ENCODE measurements at regions not wholly inside any gene's neighbourhood (a gene's known extent, or its start where the extent isn't known, plus 50 kb on each side); places are given as distances from the start of the nearest gene placed in this dataset.
"Not testable (repeated sequence)": the region's sequence is repeated elsewhere in the genome, so short reads cannot be mapped to it uniquely, and the experiment has no call there.

DNA sequence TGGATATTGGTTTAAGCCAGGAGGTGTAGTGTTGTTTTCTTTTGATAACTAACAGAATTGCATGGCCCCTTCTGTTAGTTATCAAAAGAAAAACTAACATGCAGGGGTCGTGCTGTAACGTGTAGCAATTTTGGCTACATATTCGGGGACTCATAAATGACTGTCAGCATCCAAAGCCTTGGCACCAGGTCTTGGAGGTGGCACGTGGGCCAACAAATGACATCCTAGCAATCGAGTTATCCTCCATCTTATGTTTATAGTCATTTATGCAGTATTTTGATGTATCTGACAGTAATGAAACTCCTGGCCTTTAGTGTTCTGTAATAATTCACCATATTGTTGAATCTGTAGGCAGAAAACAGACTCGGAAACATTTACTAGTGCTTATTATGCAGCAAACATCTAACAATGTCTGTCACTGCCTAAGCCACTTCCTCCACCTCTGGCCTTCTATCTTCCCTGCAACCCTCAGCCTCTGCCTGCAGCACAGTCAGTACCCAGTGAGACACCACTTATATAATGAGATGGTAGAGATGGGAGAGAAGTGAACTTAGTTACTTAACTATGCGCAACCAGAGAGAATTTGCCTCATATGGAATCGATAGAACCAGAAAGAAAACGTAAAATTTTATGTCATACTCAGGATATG lies 184.6 kb downstream of the AEBP2 start:
- Histone ChIP-seq H3F3A (ENCODE audit: low read depth) (no peaks in the 10 kb centered on the region), H3K36me3 (ENCODE audit: insufficient read depth, low read length) (no peaks in the 10 kb centered on the region), H3K4me3 (ENCODE audit: low read length, poor library complexity, severe bottlenecking) (no peak overlapping the region), H3K4me2 (ENCODE audit: low read depth, low read length, poor library complexity, severe bottlenecking) (no peak overlapping the region), H3K27me3 (ENCODE audit: insufficient read depth, low read length, poor library complexity, severe bottlenecking) (no peaks in the 10 kb centered on the region), H3K4me1 (ENCODE audit: insufficient read depth, low read length, poor library complexity, severe bottlenecking) (no peaks in the 10 kb centered on the region), H3K9ac (ENCODE audit: low read depth, low read length, poor library complexity, severe bottlenecking) (no peak overlapping the region), H3K9me3 (ENCODE audit: insufficient read depth, low read depth, low read length) (no peaks in the 10 kb centered on the region), H2AFZ (ENCODE audit: low read length) (no peak overlapping the region), H3K9me2 (replicated peaks; ENCODE audit: low read depth, low read length) (no peaks in the 10 kb centered on the region), H4K20me1 (ENCODE audit: insufficient read depth, low read length, poor library complexity, severe bottlenecking) (no peaks in the 10 kb centered on the region), H3K79me2 (ENCODE audit: insufficient read depth, low read length) (no peaks in the 10 kb centered on the region)
- TF ChIP-seq, protein P1, sequence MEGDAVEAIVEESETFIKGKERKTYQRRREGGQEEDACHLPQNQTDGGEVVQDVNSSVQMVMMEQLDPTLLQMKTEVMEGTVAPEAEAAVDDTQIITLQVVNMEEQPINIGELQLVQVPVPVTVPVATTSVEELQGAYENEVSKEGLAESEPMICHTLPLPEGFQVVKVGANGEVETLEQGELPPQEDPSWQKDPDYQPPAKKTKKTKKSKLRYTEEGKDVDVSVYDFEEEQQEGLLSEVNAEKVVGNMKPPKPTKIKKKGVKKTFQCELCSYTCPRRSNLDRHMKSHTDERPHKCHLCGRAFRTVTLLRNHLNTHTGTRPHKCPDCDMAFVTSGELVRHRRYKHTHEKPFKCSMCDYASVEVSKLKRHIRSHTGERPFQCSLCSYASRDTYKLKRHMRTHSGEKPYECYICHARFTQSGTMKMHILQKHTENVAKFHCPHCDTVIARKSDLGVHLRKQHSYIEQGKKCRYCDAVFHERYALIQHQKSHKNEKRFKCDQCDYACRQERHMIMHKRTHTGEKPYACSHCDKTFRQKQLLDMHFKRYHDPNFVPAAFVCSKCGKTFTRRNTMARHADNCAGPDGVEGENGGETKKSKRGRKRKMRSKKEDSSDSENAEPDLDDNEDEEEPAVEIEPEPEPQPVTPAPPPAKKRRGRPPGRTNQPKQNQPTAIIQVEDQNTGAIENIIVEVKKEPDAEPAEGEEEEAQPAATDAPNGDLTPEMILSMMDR (conservative IDR thresholded peaks at IDR 0.05; ENCODE audit: low read length) = no peak
- TF ChIP-seq EZH2phosphoT487 (IDR thresholded peaks at IDR 0.05; ENCODE audit: borderline replicate concordance) = no peak

DNA sequence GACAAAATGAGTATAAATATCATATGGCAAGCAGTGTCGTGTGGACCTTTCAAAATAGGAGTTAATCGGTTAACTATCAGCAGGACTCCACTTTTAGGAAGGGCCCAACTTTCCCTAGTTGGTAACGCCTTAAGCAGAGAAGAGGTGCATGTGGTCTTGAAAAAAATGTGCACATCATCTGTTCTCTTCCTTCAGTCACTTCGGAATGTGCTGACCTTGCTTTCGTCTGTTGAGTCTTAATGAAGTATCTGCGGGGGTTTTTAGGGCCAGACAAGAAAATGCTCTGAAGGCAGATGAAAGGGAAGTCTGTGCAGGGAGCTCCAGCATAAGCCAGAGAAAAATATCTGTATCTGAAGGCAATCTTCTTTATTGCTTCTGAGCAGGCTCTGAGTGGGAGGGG lies 185.2 kb downstream of the AEBP2 start:
- no peak overlapping the region for H3K4me2 ChIP-seq (ENCODE audit: low read depth, low read length, poor library complexity, severe bottlenecking)
- TF ChIP-seq, protein P1 (conservative IDR thresholded peaks at IDR 0.05; ENCODE audit: low read length) = no peak
- no peak for TF ChIP-seq EZH2phosphoT487 (IDR thresholded peaks at IDR 0.05; ENCODE audit: borderline replicate concordance)
- H2AFZ ChIP-seq (ENCODE audit: low read length) = no peak overlapping the region
- no peaks in the 10 kb centered on the region for H3K36me3 ChIP-seq (ENCODE audit: insufficient read depth, low read length)
- no peaks in the 10 kb centered on the region for H4K20me1 ChIP-seq (ENCODE audit: insufficient read depth, low read length, poor library complexity, severe bottlenecking)
- H3K27me3 ChIP-seq (ENCODE audit: insufficient read depth, low read length, poor library complexity, severe bottlenecking) = no peaks in the 10 kb centered on the region
- H3K79me2 ChIP-seq (ENCODE audit: insufficient read depth, low read length) = no peaks in the 10 kb centered on the region
- H3K9me2 ChIP-seq (replicated peaks; ENCODE audit: low read depth, low read length) = no peaks in the 10 kb centered on the region
- no peaks in the 10 kb centered on the region for H3K9me3 ChIP-seq (ENCODE audit: insufficient read depth, low read depth, low read length)
- no peaks in the 10 kb centered on the region for H3F3A ChIP-seq (ENCODE audit: low read depth)
- H3K4me1 ChIP-seq (ENCODE audit: insufficient read depth, low read length, poor library complexity, severe bottlenecking) = no peaks in the 10 kb centered on the region
- H3K4me3 ChIP-seq (ENCODE audit: low read length, poor library complexity, severe bottlenecking) = no peak overlapping the region
- H3K9ac ChIP-seq (ENCODE audit: low read depth, low read length, poor library complexity, severe bottlenecking) = no peak overlapping the region

DNA sequence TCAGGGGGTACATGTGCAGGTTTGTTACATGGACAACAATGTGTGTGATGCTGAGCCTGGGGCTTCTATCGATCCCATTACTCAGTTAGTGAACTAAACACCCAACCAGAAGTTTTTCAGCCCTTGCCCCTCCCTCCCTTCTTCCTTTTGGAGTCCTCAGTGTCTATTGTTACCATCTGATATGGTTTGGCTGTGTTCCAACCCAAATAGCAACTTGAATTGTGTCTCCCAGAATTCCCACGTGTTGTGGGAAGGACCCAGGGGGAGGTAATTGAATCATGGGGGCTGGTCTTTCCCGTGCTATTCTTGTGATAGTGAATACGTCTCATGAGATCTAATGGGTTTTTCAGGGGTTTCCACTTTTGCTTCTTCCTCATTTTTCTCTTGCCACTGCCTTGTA lies 186.3 kb downstream of the AEBP2 start:
- not testable (repeated sequence) for H2AFZ ChIP-seq (ENCODE audit: low read length); H3K4me2 ChIP-seq (ENCODE audit: low read depth, low read length, poor library complexity, severe bottlenecking); H3K79me2 ChIP-seq (ENCODE audit: insufficient read depth, low read length); H3K9me3 ChIP-seq (ENCODE audit: insufficient read depth, low read depth, low read length); H3F3A ChIP-seq (ENCODE audit: low read depth); H3K4me3 ChIP-seq (ENCODE audit: low read length, poor library complexity, severe bottlenecking); H3K36me3 ChIP-seq (ENCODE audit: insufficient read depth, low read length); H3K4me1 ChIP-seq (ENCODE audit: insufficient read depth, low read length, poor library complexity, severe bottlenecking); H3K9me2 ChIP-seq (replicated peaks; ENCODE audit: low read depth, low read length); H4K20me1 ChIP-seq (ENCODE audit: insufficient read depth, low read length, poor library complexity, severe bottlenecking); H3K27me3 ChIP-seq (ENCODE audit: insufficient read depth, low read length, poor library complexity, severe bottlenecking); H3K9ac ChIP-seq (ENCODE audit: low read depth, low read length, poor library complexity, severe bottlenecking)

DNA sequence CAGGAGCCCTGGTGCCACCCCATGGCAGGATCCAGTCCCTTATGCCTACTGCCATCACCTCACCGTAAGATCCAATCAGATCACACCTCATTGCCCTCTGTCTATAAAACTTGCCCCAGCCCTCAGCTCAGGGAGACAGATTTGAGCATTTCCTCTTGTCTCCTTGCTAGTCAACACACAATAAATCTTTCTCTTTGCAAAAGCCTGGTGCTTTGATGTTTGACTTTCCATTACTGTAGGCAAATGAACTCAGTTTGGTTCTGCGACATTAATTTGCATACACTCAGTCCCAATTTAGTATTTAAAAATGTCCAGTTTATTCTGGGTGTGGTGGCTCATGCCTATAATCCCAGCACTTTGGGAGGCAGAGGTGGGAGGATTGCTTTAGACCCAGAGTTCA lies 188.4 kb downstream of the AEBP2 start:
- Histone ChIP-seq H4K20me1 (ENCODE audit: insufficient read depth, low read length, poor library complexity, severe bottlenecking) (no peaks in the 10 kb centered on the region), H3K27me3 (ENCODE audit: insufficient read depth, low read length, poor library complexity, severe bottlenecking) (no peaks in the 10 kb centered on the region), H3K79me2 (ENCODE audit: insufficient read depth, low read length) (no peaks in the 10 kb centered on the region), H2AFZ (ENCODE audit: low read length) (no peak overlapping the region), H3K4me3 (ENCODE audit: low read length, poor library complexity, severe bottlenecking) (no peak overlapping the region), H3K4me1 (ENCODE audit: insufficient read depth, low read length, poor library complexity, severe bottlenecking) (no peaks in the 10 kb centered on the region), H3F3A (ENCODE audit: low read depth) (no peaks in the 10 kb centered on the region), H3K36me3 (ENCODE audit: insufficient read depth, low read length) (no peaks in the 10 kb centered on the region), H3K9me3 (ENCODE audit: insufficient read depth, low read depth, low read length) (no peaks in the 10 kb centered on the region), H3K9me2 (replicated peaks; ENCODE audit: low read depth, low read length) (no peaks in the 10 kb centered on the region), H3K4me2 (ENCODE audit: low read depth, low read length, poor library complexity, severe bottlenecking) (no peak overlapping the region), H3K9ac (ENCODE audit: low read depth, low read length, poor library complexity, severe bottlenecking) (no peak overlapping the region)
- no peak for TF ChIP-seq EZH2phosphoT487 (IDR thresholded peaks at IDR 0.05; ENCODE audit: borderline replicate concordance)
- TF ChIP-seq, protein P1 (conservative IDR thresholded peaks at IDR 0.05; ENCODE audit: low read length) = no peak
